NCI-H446 (cell line): ENCODE measurements at regions not wholly inside any gene's neighbourhood (a gene's known extent, or its start where the extent isn't known, plus 50 kb on each side); places are given as distances from the start of the nearest gene placed in this dataset.
A peak's percentile ranks its signal among the peaks of the same experiment; 100 is the strongest.
"Not testable (repeated sequence)": the region's sequence is repeated elsewhere in the genome, so short reads cannot be mapped to it uniquely, and the experiment has no call there.

ENCODE experiments used
- DNase-seq, 2 experiments: peaks; one replicate each; lab custom pipeline; 2025; lab: John Stamatoyannopoulos, UW

- no peak for DNase-seq
Measured at GRCh38 chr6:67219346-67219745, 1415.7 kb upstream of the ADGRB3 start.

- DNase-seq: no peak
Measured at GRCh38 chr6:67212584-67212983, 1422.5 kb upstream of the ADGRB3 start.

GRCh38 chr6:67210450-67210849, 1424.6 kb upstream of the ADGRB3 start:
- no peak for DNase-seq

- no peak for DNase-seq
Measured at GRCh38 chr6:67201563-67201962, 1433.5 kb upstream of the ADGRB3 start.

GRCh38 chr6:67200626-67201403, 1434.3 kb upstream of the ADGRB3 start:
- DNase-seq: no peak

- no peak for DNase-seq
Measured at GRCh38 chr6:67199425-67199824, 1435.7 kb upstream of the ADGRB3 start.

GRCh38 chr6:67190733-67191132, 1444.3 kb upstream of the ADGRB3 start:
- no peak for DNase-seq

GRCh38 chr6:67184405-67184804, 1450.7 kb upstream of the ADGRB3 start:
- no peak for DNase-seq

GRCh38 chr6:67175101-67175500, 1460.0 kb upstream of the ADGRB3 start:
- DNase-seq: no peak

GRCh38 chr6:67165606-67166005, 1458.6 kb upstream of the EYS start:
- DNase-seq: no peak

GRCh38 chr6:67160820-67161219, 1453.8 kb upstream of the EYS start:
- no peak for DNase-seq

GRCh38 chr6:67141005-67141404, 1434.0 kb upstream of the EYS start:
- DNase-seq: no peak

GRCh38 chr6:67133973-67134372, 1426.9 kb upstream of the EYS start:
- no peak for DNase-seq

- DNase-seq: peak; percentile 97 to 98
Measured at GRCh38 chr6:67131827-67132226, 1424.8 kb upstream of the EYS start.

- DNase-seq: peak; percentile 33 to 76
Measured at GRCh38 chr6:67129780-67130179, 1422.8 kb upstream of the EYS start.

GRCh38 chr6:67127041-67127440, 1420.0 kb upstream of the EYS start:
- peak in 1 of 2 experiments; percentile 9 for DNase-seq

- no peak for DNase-seq
Measured at GRCh38 chr6:67121115-67121514, 1414.1 kb upstream of the EYS start.

GRCh38 chr6:67112120-67112519, 1405.1 kb upstream of the EYS start:
- DNase-seq: no peak

- no peak for DNase-seq
Measured at GRCh38 chr6:67102743-67103142, 1395.7 kb upstream of the EYS start.

- DNase-seq: not testable (repeated sequence)
Measured at GRCh38 chr6:67095618-67096226, 1388.7 kb upstream of the EYS start.

- no peak for DNase-seq
Measured at GRCh38 chr6:67094431-67094946, 1387.5 kb upstream of the EYS start.

- DNase-seq: no peak
Measured at GRCh38 chr6:67073938-67074337, 1366.9 kb upstream of the EYS start.

GRCh38 chr6:67068781-67069180, 1361.8 kb upstream of the EYS start:
- DNase-seq: no peak

- DNase-seq: no peak
Measured at GRCh38 chr6:67064323-67064722, 1357.3 kb upstream of the EYS start.
